ENCODE measurements at regions not wholly inside any gene's neighbourhood (a gene's known extent, or its start where the extent isn't known, plus 50 kb on each side); places are given as distances from the start of the nearest gene placed in this dataset.

DNA sequence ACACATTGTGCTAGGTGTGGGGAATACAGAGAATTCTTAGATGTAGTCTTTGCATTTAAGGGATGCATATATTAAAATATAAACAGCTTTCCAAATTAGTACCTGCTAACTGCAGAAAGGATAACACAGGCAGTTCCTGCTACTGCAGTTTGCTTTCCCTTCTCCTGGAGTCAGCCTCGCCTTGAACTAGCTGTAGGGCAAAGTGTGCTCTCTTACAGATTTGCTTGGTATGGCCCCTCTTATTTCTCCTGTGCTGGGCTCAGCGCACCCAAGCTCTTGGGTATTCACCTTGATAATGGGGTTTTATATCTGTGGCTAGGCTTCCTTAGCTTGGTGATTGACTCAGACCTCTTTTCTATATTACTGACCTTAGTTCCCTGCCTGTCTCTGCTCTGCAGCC is 108.4 kb upstream of the PNPT1 start:
- Histone ChIP-seq H2BK5ac (ENCODE audit: low read depth, low read length, poor library complexity, severe bottlenecking) (no peak overlapping the region), H3K4me3 (ENCODE audit: insufficient read depth, low read depth, low read length) (no peak overlapping the region), H4K91ac (ENCODE audit: insufficient read depth, low read depth, low read length) (no peak overlapping the region), H2AK9ac (replicated peaks; ENCODE audit: low read depth, low read length, poor library complexity) (no peak overlapping the region), H2AK5ac (ENCODE audit: low read depth, low read length) (no peak overlapping the region), H3K14ac (replicated peaks; ENCODE audit: low read depth, low read length) (no peak overlapping the region), H3K79me1 (ENCODE audit: low read depth in 1 of 2, low read length in 2 of 2) (no peaks in the 10 kb centered on the region), H3K4ac (ENCODE audit: low read depth, low read length) (no peak overlapping the region), H2BK120ac (ENCODE audit: low read depth, low read length) (no peak overlapping the region), H4K8ac (ENCODE audit: low read depth in 2 of 2, low read length in 2 of 2) (no peak overlapping the region), H3K9me1 (ENCODE audit: insufficient read depth, low read length) (no peaks in the 10 kb centered on the region), H3K23ac (ENCODE audit: low read depth, low read length) (no peak overlapping the region), H3K9me3 (ENCODE audit: control insufficient read depth, insufficient read depth, low read length) (no peaks in the 10 kb centered on the region), H3K27ac (ENCODE audit: insufficient read depth, low read length) (no peak overlapping the region), H4K5ac (ENCODE audit: low read depth, low read length) (no peak overlapping the region), H2AFZ (replicated peaks; ENCODE audit: low read length, poor library complexity) (no peak overlapping the region), H3K27me3 (ENCODE audit: control insufficient read depth, insufficient read depth, low read length) (no peaks in the 10 kb centered on the region; the same call in 1 of the 2 replicates), H3K9ac (ENCODE audit: low read depth, low read length) (no peak overlapping the region), H3K36me3 (ENCODE audit: control insufficient read depth, insufficient read depth, low read length) (no peaks in the 10 kb centered on the region), H3K4me1 (ENCODE audit: control insufficient read depth, insufficient read depth, low read length) (peaks cover 5% of the 10 kb centered on the region), H3K18ac (ENCODE audit: low read depth, low read length) (no peak overlapping the region), H2BK20ac (ENCODE audit: low read depth, low read length) (no peak overlapping the region), H4K20me1 (ENCODE audit: insufficient read depth, low read length) (no peaks in the 10 kb centered on the region), H3K56ac (ENCODE audit: extremely low read depth, insufficient read depth, low read length) (no peak overlapping the region), H3K4me2 (ENCODE audit: low read depth, low read length) (no peak overlapping the region), H2BK15ac (ENCODE audit: low read depth, low read length) (no peak overlapping the region)
- intact Hi-C loops (cut with micrococcal nuclease), result no loop called here
- DNase-seq, result no peak
- BruUV-seq (replicated peaks), result no TSS peak
- no peak for TF ChIP-seq RAD21 (IDR thresholded peaks at IDR 0.05; ENCODE audit: low read length)
- TF ChIP-seq MXI1 (IDR thresholded peaks at IDR 0.05; ENCODE audit: borderline replicate concordance, low read depth, low read length), result no peak
- POLR2A ChIA-PET (ENCODE audit: unreplicated experiment), result no interaction called here
- in situ Hi-C loops (cut with MboI; ENCODE audit: low sequenced_read_pairs), result no loop called here
- CTCF ChIA-PET, result no interaction called here
- WGBS, 2 experiments (ENCODE audit: extremely low coverage in 2 of 2, insufficient read length in 1 of 2), result no CpG with 5 or more reads among the region's 2 CpGs
- dilution Hi-C loops (cut with HindIII; ENCODE audit: low sequenced_read_pairs, unreplicated experiment), result no loop called here
- no peak for ATAC-seq (ENCODE audit: low read depth)

All from IMR-90 (cell line).